Liver (tissue), 8 donors: ENCODE measurements at regions not wholly inside any gene's neighbourhood (a gene's known extent, or its start where the extent isn't known, plus 50 kb on each side); places are given as distances from the start of the nearest gene placed in this dataset.

Experiments used
- DNase-seq: peaks from one replicate; pipeline ENCODE4 v3.0.0-alpha.2; 2017; ENCODE audit warnings: low spot score
- H3K27ac ChIP-seq, 2 donors: one replicate each; pipeline ENCODE4 v1.7.0; 2013; ENCODE audit warnings: inconsistent platforms in 2 of 2, low read length in 2 of 2, control low read depth in 1 of 2, low read depth in 1 of 2, mild to moderate bottlenecking in 1 of 2
- H3K27me3 ChIP-seq, 4 donors: one replicate each; pipeline versions ENCODE4 v1.6.1 to v1.7.0; 2013; ENCODE audit warnings: low read length in 3 of 4, inconsistent platforms in 1 of 4, mild to moderate bottlenecking in 1 of 4, moderate library complexity in 1 of 4; ENCODE audit not compliant: control insufficient read depth in 4 of 4, insufficient read depth in 4 of 4
- H3K36me3 ChIP-seq, 4 donors: one replicate each; pipeline versions ENCODE4 v1.6.1 to v1.7.0; 2013; ENCODE audit warnings: low read length in 3 of 4, mild to moderate bottlenecking in 3 of 4, low read depth in 1 of 4, moderate library complexity in 1 of 4; ENCODE audit not compliant: control insufficient read depth in 4 of 4, insufficient read depth in 3 of 4
- H3K4me1 ChIP-seq, 4 donors: one replicate each; pipeline versions ENCODE4 v1.6.1 to v1.7.0; 2013; ENCODE audit warnings: low read length in 3 of 4, mild to moderate bottlenecking in 3 of 4, moderate library complexity in 1 of 4; ENCODE audit not compliant: control insufficient read depth in 4 of 4, insufficient read depth in 4 of 4
- H3K4me3 ChIP-seq, 3 donors: one replicate each; pipeline versions ENCODE4 v1.6.1 to v1.7.0; 2013; ENCODE audit warnings: low read length in 3 of 3, control low read depth in 1 of 3, low read depth in 1 of 3, mild to moderate bottlenecking in 1 of 3
- H3K9ac ChIP-seq, 2 donors: one replicate each; pipeline ENCODE4 v1.7.0; 2013; ENCODE audit warnings: low read length in 2 of 2, mild to moderate bottlenecking in 2 of 2, moderate library complexity in 2 of 2, control low read depth in 1 of 2, low read depth in 1 of 2
- H3K9me3 ChIP-seq, 4 donors: one replicate each; pipeline versions ENCODE4 v1.6.1 to v1.7.0; 2013; ENCODE audit warnings: low read length in 3 of 4; ENCODE audit not compliant: control insufficient read depth in 4 of 4
- EGR1 ChIP-seq, 2 donors: IDR thresholded peaks; 2 replicates each; pipeline ENCODE4 v1.6.1; 2016 to 2018; ENCODE audit warnings: antibody characterized with exemption in 2 of 2, low read depth in 2 of 2
- FOXA1 ChIP-seq: IDR thresholded peaks from 2 replicates; pipeline ENCODE4 v1.6.1; 2016; ENCODE audit warnings: antibody characterized with exemption
- FOXA2 ChIP-seq: IDR thresholded peaks from 2 replicates; pipeline ENCODE4 v1.6.1; 2016; ENCODE audit warnings: antibody characterized with exemption
- GABPA ChIP-seq, 2 donors: IDR thresholded peaks in 1 of 2; conservative IDR thresholded peaks in 1 of 2; 2 replicates each; pipeline ENCODE4 v1.6.1; 2016; ENCODE audit warnings: antibody characterized with exemption in 2 of 2, mild to moderate bottlenecking in 1 of 2, moderate library complexity in 1 of 2
- HNF4A ChIP-seq, 2 donors: conservative IDR thresholded peaks; 2 replicates each; pipeline ENCODE4 v1.6.1; 2016; ENCODE audit warnings: antibody characterized with exemption in 2 of 2, mild to moderate bottlenecking in 2 of 2
- HNF4G ChIP-seq: IDR thresholded peaks from 2 replicates; pipeline ENCODE4 v1.6.1; 2016; ENCODE audit warnings: antibody characterized with exemption
- JUND ChIP-seq, 2 donors: IDR thresholded peaks; 2 replicates each; pipeline ENCODE4 v1.6.1; 2016; ENCODE audit warnings: antibody characterized with exemption in 2 of 2
- RAD21 ChIP-seq, 2 donors: IDR thresholded peaks; 2 replicates each; pipeline ENCODE4 v1.6.1; 2016; ENCODE audit warnings: antibody characterized with exemption in 2 of 2, mild to moderate bottlenecking in 2 of 2
- RXRA ChIP-seq, 2 donors: IDR thresholded peaks; 2 replicates each; pipeline ENCODE4 v1.6.1; 2017 to 2018; ENCODE audit warnings: antibody characterized with exemption in 2 of 2, mild to moderate bottlenecking in 1 of 2
- SP1 ChIP-seq: IDR thresholded peaks from 2 replicates; pipeline ENCODE4 v1.6.1; 2018; ENCODE audit warnings: antibody characterized with exemption, mild to moderate bottlenecking
- TAF1 ChIP-seq: conservative IDR thresholded peaks from 2 replicates; pipeline ENCODE4 v1.6.1; 2016; ENCODE audit warnings: antibody characterized with exemption, mild to moderate bottlenecking
- YY1 ChIP-seq: IDR thresholded peaks from 2 replicates; pipeline ENCODE4 v1.6.1; 2016; ENCODE audit warnings: antibody characterized with exemption, mild to moderate bottlenecking
- WGBS: extraction: QIAGEN DNeasy Blood & Tissue Kit; methylation state at CpG from one replicate; pipeline ENCODE4 v1.1.7; 2013; 5-methylcytosine and 5-hydroxymethylcytosine counted together
- TF ChIP-seq, protein P1 (sequence below): IDR thresholded peaks from 2 replicates; pipeline ENCODE4 v1.6.1; 2016; ENCODE audit warnings: antibody characterized with exemption
- TF ChIP-seq, protein P2 (sequence below): IDR thresholded peaks from 2 replicates; pipeline ENCODE4 v1.6.1; 2016; ENCODE audit warnings: antibody characterized with exemption
- TF ChIP-seq, protein P3 (sequence below): fragments of 150-350 bp; IDR thresholded peaks from 2 replicates; pipeline ENCODE4 v1.5.1; 2017; ENCODE audit warnings: improper control_type of control experiment, low read depth, low read length; ENCODE audit not compliant: missing input control
- TF ChIP-seq, protein P4 (sequence below): IDR thresholded peaks from 2 replicates; pipeline ENCODE4 v1.6.1; 2016; ENCODE audit warnings: antibody characterized with exemption
- donor health status: healthy.
- donor health status: healthy.
- donor health status: healthy.
- donor health status: healthy.
- donor health status: healthy.

DNA sequence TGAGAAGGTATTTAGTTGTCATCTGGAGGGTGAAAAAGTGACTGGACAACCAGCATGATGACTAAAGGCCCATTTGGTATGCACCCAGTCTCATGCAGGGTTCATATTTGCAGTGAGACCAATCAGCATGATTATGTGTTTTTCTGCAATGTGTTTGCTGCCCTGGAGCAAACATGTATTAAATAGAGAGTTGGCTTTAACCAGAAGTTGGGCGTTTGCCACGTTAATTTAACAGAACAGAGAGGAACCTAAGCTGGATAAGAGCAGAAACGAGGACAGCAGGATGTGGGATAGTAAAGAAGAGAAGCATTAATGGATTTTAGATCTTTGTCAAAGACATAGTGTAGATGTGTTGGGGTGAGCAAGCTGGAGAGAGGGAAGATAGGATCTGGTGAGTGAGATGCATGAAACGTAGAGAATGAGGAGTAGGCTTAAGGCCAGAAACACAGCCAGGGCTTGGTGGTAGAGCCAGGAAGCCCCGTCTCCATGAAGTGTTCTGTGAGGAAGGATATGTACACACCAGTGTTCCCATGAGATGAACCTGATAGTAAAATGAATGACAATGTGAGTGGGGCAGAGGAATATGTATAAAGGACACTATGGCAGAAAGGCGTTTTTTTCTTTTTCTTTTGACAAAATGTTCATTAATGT lies 164.0 kb upstream of the PDGFD start:
- Histone ChIP-seq H3K4me3 (no peak overlapping the region), H3K4me1 (no peaks in the 10 kb centered on the region), H3K36me3 (no peaks in the 10 kb centered on the region), H3K9ac (no peak overlapping the region), H3K27me3 (no peaks in the 10 kb centered on the region), H3K9me3 (peaks cover 0 to 2% (median 0%) of the 10 kb centered on the region in 4 donors), H3K27ac (no peak overlapping the region)
- TF ChIP-seq YY1 = no peak
- TF ChIP-seq, protein P1, sequence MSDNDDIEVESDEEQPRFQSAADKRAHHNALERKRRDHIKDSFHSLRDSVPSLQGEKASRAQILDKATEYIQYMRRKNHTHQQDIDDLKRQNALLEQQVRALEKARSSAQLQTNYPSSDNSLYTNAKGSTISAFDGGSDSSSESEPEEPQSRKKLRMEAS = no peak
- no peak for TF ChIP-seq TAF1
- TF ChIP-seq FOXA1 = no peak
- no peak for TF ChIP-seq RAD21 (IDR thresholded peaks at IDR 0.05)
- TF ChIP-seq, protein P2, sequence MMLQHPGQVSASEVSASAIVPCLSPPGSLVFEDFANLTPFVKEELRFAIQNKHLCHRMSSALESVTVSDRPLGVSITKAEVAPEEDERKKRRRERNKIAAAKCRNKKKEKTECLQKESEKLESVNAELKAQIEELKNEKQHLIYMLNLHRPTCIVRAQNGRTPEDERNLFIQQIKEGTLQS = no peak
- no peak for TF ChIP-seq GABPA (IDR thresholded peaks at IDR 0.05 in 1 of 2, conservative IDR thresholded peaks at IDR 0.05 in 1 of 2)
- TF ChIP-seq FOXA2 = no peak
- TF ChIP-seq HNF4G = no peak
- no peak for TF ChIP-seq JUND (IDR thresholded peaks at IDR 0.05)
- no peak for TF ChIP-seq SP1
- TF ChIP-seq HNF4A (conservative IDR thresholded peaks at IDR 0.05) = no peak
- TF ChIP-seq EGR1 (IDR thresholded peaks at IDR 0.05; ENCODE audit: low read depth in 2 of 2) = no peak
- TF ChIP-seq, protein P3, sequence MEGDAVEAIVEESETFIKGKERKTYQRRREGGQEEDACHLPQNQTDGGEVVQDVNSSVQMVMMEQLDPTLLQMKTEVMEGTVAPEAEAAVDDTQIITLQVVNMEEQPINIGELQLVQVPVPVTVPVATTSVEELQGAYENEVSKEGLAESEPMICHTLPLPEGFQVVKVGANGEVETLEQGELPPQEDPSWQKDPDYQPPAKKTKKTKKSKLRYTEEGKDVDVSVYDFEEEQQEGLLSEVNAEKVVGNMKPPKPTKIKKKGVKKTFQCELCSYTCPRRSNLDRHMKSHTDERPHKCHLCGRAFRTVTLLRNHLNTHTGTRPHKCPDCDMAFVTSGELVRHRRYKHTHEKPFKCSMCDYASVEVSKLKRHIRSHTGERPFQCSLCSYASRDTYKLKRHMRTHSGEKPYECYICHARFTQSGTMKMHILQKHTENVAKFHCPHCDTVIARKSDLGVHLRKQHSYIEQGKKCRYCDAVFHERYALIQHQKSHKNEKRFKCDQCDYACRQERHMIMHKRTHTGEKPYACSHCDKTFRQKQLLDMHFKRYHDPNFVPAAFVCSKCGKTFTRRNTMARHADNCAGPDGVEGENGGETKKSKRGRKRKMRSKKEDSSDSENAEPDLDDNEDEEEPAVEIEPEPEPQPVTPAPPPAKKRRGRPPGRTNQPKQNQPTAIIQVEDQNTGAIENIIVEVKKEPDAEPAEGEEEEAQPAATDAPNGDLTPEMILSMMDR = no peak
- TF ChIP-seq RXRA (IDR thresholded peaks at IDR 0.05) = no peak
- no peak for DNase-seq
- 58% methylated on average over 6 of the region's 6 CpGs for WGBS

DNA sequence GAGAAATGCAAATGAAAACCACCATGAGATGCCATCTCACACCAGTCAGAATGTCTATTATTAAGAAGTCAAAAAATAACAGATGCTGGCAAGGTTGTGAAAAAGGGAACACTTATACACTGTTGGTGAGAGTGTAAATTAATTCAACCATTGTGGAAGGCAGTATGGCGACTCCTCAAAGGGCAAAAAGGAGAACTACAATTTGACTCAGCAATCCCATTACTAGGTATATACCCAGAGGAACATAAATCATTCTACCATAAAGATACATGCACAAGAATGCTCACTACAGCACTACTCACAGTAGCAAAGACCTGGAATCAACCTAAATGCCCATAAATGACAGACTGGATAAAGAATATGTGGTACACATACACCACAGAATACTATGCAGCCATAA lies 161.1 kb upstream of the PDGFD start:
- Histone ChIP-seq H3K4me3 (no peak overlapping the region), H3K27ac (no peak overlapping the region), H3K9ac (no peak overlapping the region), H3K36me3 (no peaks in the 10 kb centered on the region), H3K27me3 (no peaks in the 10 kb centered on the region), H3K9me3 (peaks cover 0 to 2% (median 0%) of the 10 kb centered on the region in 4 donors), H3K4me1 (no peaks in the 10 kb centered on the region)
- whole genome bisulfite sequencing = 61% methylated on average over 1 of the region's 1 CpG
- DNase-seq = no peak
- TF ChIP-seq RAD21 (IDR thresholded peaks at IDR 0.05) = no peak
- TF ChIP-seq, protein P4, sequence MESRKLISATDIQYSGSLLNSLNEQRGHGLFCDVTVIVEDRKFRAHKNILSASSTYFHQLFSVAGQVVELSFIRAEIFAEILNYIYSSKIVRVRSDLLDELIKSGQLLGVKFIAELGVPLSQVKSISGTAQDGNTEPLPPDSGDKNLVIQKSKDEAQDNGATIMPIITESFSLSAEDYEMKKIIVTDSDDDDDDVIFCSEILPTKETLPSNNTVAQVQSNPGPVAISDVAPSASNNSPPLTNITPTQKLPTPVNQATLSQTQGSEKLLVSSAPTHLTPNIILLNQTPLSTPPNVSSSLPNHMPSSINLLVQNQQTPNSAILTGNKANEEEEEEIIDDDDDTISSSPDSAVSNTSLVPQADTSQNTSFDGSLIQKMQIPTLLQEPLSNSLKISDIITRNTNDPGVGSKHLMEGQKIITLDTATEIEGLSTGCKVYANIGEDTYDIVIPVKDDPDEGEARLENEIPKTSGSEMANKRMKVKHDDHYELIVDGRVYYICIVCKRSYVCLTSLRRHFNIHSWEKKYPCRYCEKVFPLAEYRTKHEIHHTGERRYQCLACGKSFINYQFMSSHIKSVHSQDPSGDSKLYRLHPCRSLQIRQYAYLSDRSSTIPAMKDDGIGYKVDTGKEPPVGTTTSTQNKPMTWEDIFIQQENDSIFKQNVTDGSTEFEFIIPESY = no peak
